ENCODE measurements at regions not wholly inside any gene's neighbourhood (a gene's known extent, or its start where the extent isn't known, plus 50 kb on each side); places are given as distances from the start of the nearest gene placed in this dataset.

DNA sequence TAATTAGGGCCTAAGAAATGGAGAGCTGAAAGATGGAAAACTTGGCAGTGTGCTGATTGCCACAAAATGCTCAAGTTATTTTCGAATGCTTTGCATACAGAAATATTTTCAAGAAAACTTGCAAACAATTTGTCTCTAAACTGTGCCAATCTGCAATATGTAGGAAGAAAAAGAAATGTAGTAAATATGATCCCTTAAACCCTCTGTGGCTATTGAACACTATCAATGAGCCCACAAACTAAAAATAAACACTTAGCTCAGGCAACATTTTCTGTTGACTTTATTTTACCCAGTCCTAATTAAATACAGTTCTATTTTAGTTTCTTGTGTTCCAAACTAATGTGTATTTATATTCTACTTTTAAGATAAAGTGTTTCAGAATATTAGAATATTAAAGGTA lies 342.1 kb downstream of the SEMA3D start:
- Mint-ChIP-seq H3K36me3 (ENCODE audit: low read depth) (no peaks in the 10 kb centered on the region), H3K27me3 (ENCODE audit: low read depth) (no peaks in the 10 kb centered on the region), H3K9me3 (no peaks in the 10 kb centered on the region), H3K27ac (ENCODE audit: unreplicated experiment) (no peak overlapping the region), H3K4me3 (no peak overlapping the region), H3K4me1 (no peaks in the 10 kb centered on the region)
- no peak for DNase-seq (ENCODE audit: low read depth, low spot score)
- TF ChIP-seq CTCF (conservative IDR thresholded peaks at IDR 0.05) = no peak

DNA sequence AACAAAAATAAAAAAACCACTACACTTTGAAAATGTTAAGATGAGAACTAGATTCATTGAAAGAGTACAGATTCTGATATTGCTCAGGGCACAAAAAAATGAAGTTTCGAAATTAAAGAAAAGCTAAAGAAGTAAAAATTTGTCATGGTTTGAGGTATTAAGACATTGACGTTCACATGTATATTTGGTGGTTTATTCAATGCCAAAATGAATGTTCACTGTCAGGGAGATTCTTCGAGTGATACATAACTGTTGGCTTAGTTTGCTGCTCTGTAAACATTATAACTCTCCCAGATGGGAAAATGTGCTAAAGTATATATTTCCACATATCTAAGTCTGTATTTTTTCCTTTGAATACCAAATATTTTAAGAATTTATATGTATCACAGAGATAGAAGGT lies 345.0 kb downstream of the SEMA3D start:
- Mint-ChIP-seq H3K27ac (ENCODE audit: unreplicated experiment) (no peak overlapping the region), H3K36me3 (ENCODE audit: low read depth) (no peaks in the 10 kb centered on the region), H3K9me3 (no peaks in the 10 kb centered on the region), H3K4me1 (no peaks in the 10 kb centered on the region), H3K27me3 (ENCODE audit: low read depth) (no peaks in the 10 kb centered on the region), H3K4me3 (no peak overlapping the region)
- DNase-seq (ENCODE audit: low read depth, low spot score) = no peak
- no peak for TF ChIP-seq CTCF (conservative IDR thresholded peaks at IDR 0.05)

DNA sequence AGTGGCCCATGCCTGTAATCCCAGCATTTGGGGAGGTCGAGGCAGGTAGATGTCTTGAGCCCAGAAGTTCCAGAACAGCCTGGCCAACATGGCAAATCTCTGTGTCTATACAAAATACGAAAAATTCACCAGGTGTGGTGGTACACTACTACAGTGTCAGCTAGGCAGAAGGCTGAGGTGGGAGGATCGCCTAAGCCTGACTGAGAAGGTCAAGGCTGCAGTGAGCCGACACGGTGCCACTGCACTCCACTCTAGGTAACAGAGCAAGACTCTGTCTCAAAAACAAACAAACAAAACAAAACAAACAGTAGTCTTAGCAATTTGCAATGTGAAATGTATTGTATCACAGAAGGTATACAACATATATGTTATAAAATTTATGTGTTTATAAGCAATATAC lies 348.0 kb downstream of the SEMA3D start:
- Mint-ChIP-seq H3K27ac (ENCODE audit: unreplicated experiment) (no peak overlapping the region), H3K27me3 (ENCODE audit: low read depth) (no peaks in the 10 kb centered on the region), H3K4me1 (no peaks in the 10 kb centered on the region), H3K9me3 (no peaks in the 10 kb centered on the region), H3K4me3 (no peak overlapping the region), H3K36me3 (ENCODE audit: low read depth) (no peaks in the 10 kb centered on the region)
- DNase-seq (ENCODE audit: low read depth, low spot score) = no peak
- TF ChIP-seq CTCF (conservative IDR thresholded peaks at IDR 0.05) = no peak

- H3K27me3 Mint-ChIP-seq (ENCODE audit: low read depth) = no peaks in the 10 kb centered on the region
- H3K9me3 Mint-ChIP-seq = peaks cover 2% of the 10 kb centered on the region
- H3K4me1 Mint-ChIP-seq = no peaks in the 10 kb centered on the region
- no peaks in the 10 kb centered on the region for H3K36me3 Mint-ChIP-seq (ENCODE audit: low read depth)
- no peak for DNase-seq (ENCODE audit: low read depth, low spot score)
- no peak overlapping the region for H3K27ac Mint-ChIP-seq (ENCODE audit: unreplicated experiment)
- TF ChIP-seq CTCF (conservative IDR thresholded peaks at IDR 0.05) = no peak
- H3K4me3 Mint-ChIP-seq = no peak overlapping the region
Measured at GRCh38 chr7:84837405-84837804, 349.5 kb downstream of the SEMA3D start.

- no peak overlapping the region for H3K4me3 Mint-ChIP-seq
- no peaks in the 10 kb centered on the region for H3K36me3 Mint-ChIP-seq (ENCODE audit: low read depth)
- no peak for DNase-seq (ENCODE audit: low read depth, low spot score)
- H3K27ac Mint-ChIP-seq (ENCODE audit: unreplicated experiment) = no peak overlapping the region
- H3K4me1 Mint-ChIP-seq = no peaks in the 10 kb centered on the region
- no peak for TF ChIP-seq CTCF (conservative IDR thresholded peaks at IDR 0.05)
- H3K9me3 Mint-ChIP-seq = peaks cover 2% of the 10 kb centered on the region
- no peaks in the 10 kb centered on the region for H3K27me3 Mint-ChIP-seq (ENCODE audit: low read depth)
Measured at GRCh38 chr7:84829719-84830118, 357.1 kb downstream of the SEMA3D start.
